Bronchial epithelial cell (primary cell): ENCODE measurements at regions not wholly inside any gene's neighbourhood (a gene's known extent, or its start where the extent isn't known, plus 50 kb on each side); places are given as distances from the start of the nearest gene placed in this dataset.

ENCODE experiments used
- DNase-seq: peaks from one replicate; pipeline ENCODE4 v3.0.0-alpha.2; 2010; ENCODE audit warnings: low read depth
- FAIRE-seq: peaks from 2 replicates; lab custom pipeline; 2011; peaks lifted over from hg19 to GRCh38; lab: Jason Lieb, UNC
- H3K27me3 ChIP-seq: 2 replicates; pipeline ENCODE4 v1.5.1; 2011; ENCODE audit warnings: low read length; ENCODE audit not compliant: control insufficient read depth, insufficient read depth
- H3K36me3 ChIP-seq: 2 replicates; pipeline ENCODE4 v1.5.1; 2011; ENCODE audit warnings: low read length; ENCODE audit not compliant: control insufficient read depth, insufficient read depth
- H3K4me3 ChIP-seq: 2 replicates; pipeline ENCODE4 v1.5.1; 2011; ENCODE audit warnings: mild to moderate bottlenecking, low read depth, low read length, control low read depth
- CTCF ChIP-seq: IDR thresholded peaks from 2 replicates; pipeline ENCODE4 v1.5.1; 2011; ENCODE audit warnings: mild to moderate bottlenecking, moderate library complexity, low read length, control low read depth, inconsistent platforms; ENCODE audit not compliant: insufficient read depth, severe bottlenecking

DNA sequence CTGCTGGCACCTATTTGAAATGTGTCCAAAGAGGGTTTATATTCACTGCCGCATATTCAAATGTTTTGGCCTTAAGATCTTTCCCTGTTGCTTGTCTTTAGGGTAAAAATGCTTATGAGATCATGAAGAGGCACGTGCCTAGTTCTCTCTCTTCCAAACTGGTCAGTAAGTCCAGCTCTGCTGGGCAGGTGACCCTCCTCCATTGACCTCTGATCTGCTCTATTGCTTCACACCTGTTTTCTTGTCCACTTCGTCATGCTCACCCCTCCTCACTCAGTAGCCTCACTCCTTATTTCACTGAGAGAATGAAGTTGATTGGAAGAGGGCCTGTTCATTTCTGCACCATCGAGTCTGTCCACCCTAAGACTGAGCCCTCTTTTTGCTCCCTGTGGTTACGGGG lies 140.5 kb upstream of the COBL start:
- DNase-seq: no peak
- Histone ChIP-seq H3K27me3 (no peaks in the 10 kb centered on the region), H3K4me3 (no peak overlapping the region), H3K36me3 (no peaks in the 10 kb centered on the region)
- FAIRE-seq: no peak
- no peak for TF ChIP-seq CTCF

- no peak for TF ChIP-seq CTCF
- DNase-seq: no peak
- no peaks in the 10 kb centered on the region for H3K27me3 ChIP-seq
- no peak overlapping the region for H3K4me3 ChIP-seq
- FAIRE-seq: no peak
- no peaks in the 10 kb centered on the region for H3K36me3 ChIP-seq
Observed at GRCh38 chr7:51456431-51457060, 139.9 kb upstream of the COBL start.

GRCh38 chr7:51455948-51456347 lies 139.3 kb upstream of the COBL start:
- FAIRE-seq: no peak

DNA sequence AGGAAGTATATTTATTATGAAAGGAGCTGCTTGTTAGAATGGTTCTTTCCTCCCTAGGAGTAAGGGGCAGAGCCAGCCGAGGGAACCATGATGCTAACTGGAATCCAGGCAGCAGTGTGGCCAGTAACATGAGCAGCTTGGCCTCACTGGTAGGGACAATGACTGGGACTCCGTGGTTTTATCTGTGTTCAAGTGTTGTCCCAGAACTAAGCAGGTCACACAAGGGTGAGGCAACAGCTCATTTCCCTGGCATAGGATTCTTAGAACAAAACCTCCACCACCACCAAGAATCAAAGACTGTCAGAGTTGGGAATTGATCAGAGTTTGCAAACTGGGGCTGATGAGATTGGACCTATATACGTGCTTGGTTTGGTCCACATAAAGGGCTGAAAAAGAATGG lies 138.9 kb upstream of the COBL start:
- no peak overlapping the region for H3K4me3 ChIP-seq
- no peaks in the 10 kb centered on the region for H3K36me3 ChIP-seq
- no peaks in the 10 kb centered on the region for H3K27me3 ChIP-seq
- no peak for DNase-seq
- FAIRE-seq: peak; percentile 66
- no peak for TF ChIP-seq CTCF

More at GRCh38 chr7:51455948-51456347, 139.3 kb upstream of the COBL start:
- no peak for TF ChIP-seq CTCF
- H3K36me3 ChIP-seq: no peaks in the 10 kb centered on the region
- H3K4me3 ChIP-seq: no peak overlapping the region
- no peaks in the 10 kb centered on the region for H3K27me3 ChIP-seq
- DNase-seq: no peak

GRCh38 chr7:51455086-51455485 lies 138.5 kb upstream of the COBL start:
- no peak for FAIRE-seq
- no peak for TF ChIP-seq CTCF
- no peak for DNase-seq
- Histone ChIP-seq H3K4me3 (no peak overlapping the region), H3K27me3 (no peaks in the 10 kb centered on the region), H3K36me3 (no peaks in the 10 kb centered on the region)

GRCh38 chr7:51452694-51453093 lies 136.1 kb upstream of the COBL start:
- no peak for DNase-seq
- no peak for FAIRE-seq
- no peak overlapping the region for H3K4me3 ChIP-seq
- no peak for TF ChIP-seq CTCF
- H3K27me3 ChIP-seq: no peaks in the 10 kb centered on the region
- no peaks in the 10 kb centered on the region for H3K36me3 ChIP-seq
